A673 (cell line): ENCODE measurements at regions not wholly inside any gene's neighbourhood (a gene's known extent, or its start where the extent isn't known, plus 50 kb on each side); places are given as distances from the start of the nearest gene placed in this dataset.

ENCODE experiments used
- CTCF ChIP-seq: fragments of 300-800, 200-600 bp; sonication (generic); conservative IDR thresholded peaks from 2 replicates; pipeline ENCODE4 v1.5.1; 2017; ENCODE audit warnings: low read depth, mild to moderate bottlenecking, antibody characterized with exemption, low read length, moderate library complexity, mixed read lengths
- EZH2 ChIP-seq: fragments of 200-600 bp; sonication (generic); IDR thresholded peaks from 2 replicates; pipeline ENCODE4 v1.6.1; 2017; ENCODE audit warnings: borderline replicate concordance, low read depth, mild to moderate bottlenecking, mixed read lengths, antibody characterized with exemption, low read length; ENCODE audit not compliant: poor library complexity, severe bottlenecking

GRCh38 chrX:5176766-5177165 lies 1051.9 kb downstream of the NLGN4X start:
- TF ChIP-seq CTCF (no peak), EZH2 (no peak)
